ENCODE measurements at regions not wholly inside any gene's neighbourhood (a gene's known extent, or its start where the extent isn't known, plus 50 kb on each side); places are given as distances from the start of the nearest gene placed in this dataset.
"Not testable (repeated sequence)": the region's sequence is repeated elsewhere in the genome, so short reads cannot be mapped to it uniquely, and the experiment has no call there.

DNA sequence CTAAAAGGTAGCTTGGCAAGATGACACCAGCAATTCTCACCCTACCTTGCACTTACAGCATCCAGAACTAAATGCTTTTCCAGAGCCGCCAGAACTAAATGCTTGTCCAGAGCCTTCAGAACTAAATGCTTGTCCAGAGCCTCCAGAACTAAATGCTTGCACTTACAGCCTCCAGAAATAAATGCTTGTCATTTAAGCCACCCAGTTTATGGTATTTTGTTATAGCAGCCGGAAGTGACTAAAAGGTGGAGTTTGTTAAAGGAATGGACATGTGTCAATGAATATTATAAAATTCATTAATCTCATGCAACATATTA is 133.5 kb downstream of the GPX5 start:
- DNase-seq, result no peak

GRCh38 chr6:28661097-28661713 is 135.5 kb downstream of the GPX5 start:
- DNase-seq, result no peak

GRCh38 chr6:28664870-28665396 is 139.3 kb downstream of the GPX5 start:
- no peak for DNase-seq

- DNase-seq, result no peak
These were observed 147.7 kb downstream of the GPX5 start for GRCh38 chr6:28673417-28673786.

- DNase-seq, result peak; percentile 40
These were observed 148.3 kb downstream of the GPX5 start for GRCh38 chr6:28673787-28674671.

GRCh38 chr6:28675600-28675999 is 149.9 kb downstream of the GPX5 start:
- no peak for DNase-seq

GRCh38 chr6:28682542-28682941 is 156.9 kb downstream of the GPX5 start:
- DNase-seq, result no peak

DNA sequence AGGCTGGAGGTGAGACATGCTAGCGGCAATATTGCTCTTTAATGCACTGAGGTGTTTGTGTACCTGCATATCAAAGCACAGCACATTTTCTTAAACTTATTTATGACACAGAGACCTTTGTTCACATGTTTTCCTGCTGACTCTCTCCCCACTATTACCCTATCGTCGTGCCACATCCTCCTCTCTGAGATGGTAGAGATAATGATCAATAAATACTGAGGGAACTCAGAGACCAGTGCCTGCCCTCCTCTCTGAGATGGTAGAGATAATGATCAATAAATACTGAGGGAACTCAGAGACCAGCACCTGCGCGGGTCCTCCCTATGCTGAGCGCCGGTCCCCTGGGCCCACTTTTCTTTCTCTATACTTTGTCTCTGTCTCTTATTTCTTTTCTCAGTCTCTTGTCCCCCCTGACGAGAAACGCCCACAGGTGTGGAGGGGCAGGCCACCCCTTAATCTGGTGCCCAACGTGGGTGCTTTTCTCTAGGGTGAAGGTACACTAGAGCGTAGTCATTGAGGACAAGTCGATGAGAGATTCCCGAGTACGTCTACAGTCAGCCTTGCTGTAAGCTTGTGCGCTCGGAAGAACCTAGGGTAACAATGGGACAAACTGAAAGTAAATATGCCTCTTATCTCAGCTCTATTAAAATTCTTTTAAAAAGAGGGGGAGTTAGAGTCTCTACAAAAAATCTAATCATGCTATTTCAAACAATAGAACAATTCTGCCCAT is 157.4 kb downstream of the GPX5 start:
- not testable (repeated sequence) for DNase-seq

GRCh38 chr6:28683945-28684538 is 158.4 kb downstream of the GPX5 start:
- DNase-seq, result peak; percentile 18

DNA sequence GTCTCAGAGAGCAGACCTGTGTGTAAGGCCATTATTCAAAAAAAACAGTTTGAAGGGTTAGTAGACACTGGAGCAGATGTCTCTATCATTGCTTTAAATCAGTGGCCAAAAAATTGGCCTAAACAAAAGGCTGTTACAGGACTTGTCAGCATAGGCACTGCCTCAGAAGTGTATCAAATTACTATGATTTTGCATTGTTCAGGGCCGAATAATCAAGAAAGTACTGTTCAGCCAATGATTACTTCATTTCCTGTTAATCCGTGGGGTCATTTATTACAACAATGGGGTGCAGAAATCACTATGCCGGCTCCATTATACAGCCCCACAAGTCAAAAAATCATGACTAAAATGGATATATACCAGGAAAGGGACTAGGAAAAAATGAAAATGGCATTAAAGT is 160.3 kb downstream of the GPX5 start:
- DNase-seq, result not testable (repeated sequence)

DNA sequence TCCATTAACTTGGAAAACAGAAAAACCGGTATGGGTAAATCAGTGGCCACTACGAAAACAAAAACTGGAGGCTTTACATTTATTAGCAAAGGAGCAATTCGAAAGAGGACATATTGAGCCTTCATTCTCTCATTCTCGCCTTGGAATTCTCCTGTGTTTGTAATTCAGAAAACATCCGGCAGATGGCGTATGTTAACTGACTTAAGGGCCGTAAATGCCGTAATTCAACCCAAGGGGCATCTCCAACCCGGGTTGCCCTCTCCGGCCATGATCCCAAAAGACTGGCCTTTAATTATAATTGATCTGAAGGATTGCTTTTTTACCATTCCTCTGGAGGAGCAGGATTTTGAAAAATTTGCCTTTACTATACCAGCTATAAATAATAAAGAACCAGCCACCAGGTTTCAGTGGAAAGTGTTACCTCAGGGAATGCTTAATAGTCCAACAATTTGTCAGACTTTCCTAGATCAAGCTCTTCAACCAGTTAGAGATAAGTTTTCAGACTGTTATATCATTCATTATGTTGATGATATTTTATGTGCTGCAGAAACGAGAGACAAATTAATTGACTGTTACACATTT is 160.9 kb downstream of the GPX5 start:
- DNase-seq, result peak; percentile 24

GRCh38 chr6:28687309-28687981 is 161.8 kb downstream of the GPX5 start:
- not testable (repeated sequence) for DNase-seq

- DNase-seq, result not testable (repeated sequence)
These were observed 166.3 kb downstream of the GPX5 start for GRCh38 chr6:28691991-28692390.

DNA sequence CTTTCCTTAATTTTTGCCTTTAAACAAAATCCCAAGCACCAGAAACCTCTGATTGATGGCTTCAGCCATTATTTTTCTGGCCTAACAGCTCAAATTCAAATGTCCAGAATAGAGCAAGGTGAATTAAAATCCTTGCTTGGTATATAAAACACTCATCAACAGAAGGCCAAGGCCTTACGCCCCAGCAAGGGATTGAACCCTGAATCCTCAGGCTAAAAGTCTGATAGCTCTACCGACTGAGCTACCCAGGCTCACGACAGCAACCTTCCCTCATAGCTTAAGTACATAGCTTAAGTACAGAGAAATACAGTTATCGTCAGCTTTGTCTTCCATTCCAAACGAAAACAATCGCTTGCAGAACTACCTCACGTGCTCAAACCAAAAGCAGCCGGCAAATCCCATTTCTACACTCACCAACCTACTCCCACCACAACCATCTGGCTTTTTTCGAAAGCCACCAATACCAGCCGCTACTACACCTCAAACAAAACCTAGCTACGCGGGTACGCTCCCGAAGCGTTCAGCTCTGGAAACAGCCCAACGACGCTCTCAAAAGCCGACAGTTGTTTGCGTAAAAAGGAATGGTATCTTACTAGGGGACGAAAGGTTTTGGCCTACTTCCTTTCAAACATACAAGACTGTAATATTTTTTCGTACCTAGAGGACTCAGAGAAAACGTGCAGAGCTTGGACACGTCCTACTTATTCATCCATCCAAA is 167.5 kb downstream of the GPX5 start:
- no peak for DNase-seq

DNA sequence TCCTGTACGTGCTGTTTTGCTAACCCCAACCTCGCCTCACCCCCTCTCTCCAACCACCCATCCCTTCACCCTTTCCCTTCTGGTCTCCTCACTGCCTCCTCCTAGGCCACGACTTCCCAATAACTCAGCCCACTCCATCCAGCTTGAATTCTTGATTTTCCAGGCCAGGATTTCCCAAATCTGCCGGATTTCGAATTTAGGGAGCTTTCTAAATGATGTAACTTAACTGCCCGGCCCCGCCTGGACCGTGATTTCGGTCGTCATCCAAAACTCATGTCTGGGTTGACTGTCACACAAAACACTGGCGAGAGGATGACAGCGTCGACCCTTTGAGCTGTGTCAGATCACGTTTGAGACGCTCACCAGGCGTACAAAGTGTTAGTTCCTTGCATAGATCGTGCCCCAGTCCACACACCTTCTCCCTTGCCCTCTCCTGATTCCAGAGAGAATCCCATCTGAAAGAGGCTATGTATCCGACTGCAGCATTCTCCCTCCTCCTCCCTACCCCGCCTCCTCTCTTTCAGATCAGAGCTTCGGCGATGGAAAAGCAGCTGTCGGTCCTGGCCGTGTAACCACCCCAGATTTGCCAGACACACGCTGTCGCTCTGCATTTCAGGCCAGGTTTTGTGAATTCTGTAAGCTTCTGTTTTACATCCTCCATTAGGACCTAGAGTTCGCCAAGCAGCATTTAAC is 168.2 kb downstream of the GPX5 start:
- DNase-seq, result no peak

DNA sequence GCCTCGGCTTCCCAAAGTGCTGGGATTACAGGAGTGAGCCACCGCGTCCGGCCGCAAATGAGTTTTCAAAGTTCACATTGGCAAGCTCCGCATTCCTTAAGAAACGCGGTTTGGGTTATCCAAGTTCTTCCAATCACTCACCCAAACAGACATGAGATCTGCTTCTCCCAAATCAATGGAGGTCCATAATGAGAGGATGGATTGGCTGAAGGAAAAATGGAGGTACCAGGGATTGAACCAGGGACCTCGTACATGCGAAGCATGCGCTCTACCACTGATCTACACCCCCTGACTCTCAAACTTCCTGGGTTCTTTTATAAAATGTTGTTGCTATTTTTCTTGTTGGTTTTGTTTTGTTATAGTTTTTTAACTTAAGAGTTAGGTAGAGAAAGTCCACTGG is 170.0 kb downstream of the GPX5 start:
- no peak for DNase-seq

DNA sequence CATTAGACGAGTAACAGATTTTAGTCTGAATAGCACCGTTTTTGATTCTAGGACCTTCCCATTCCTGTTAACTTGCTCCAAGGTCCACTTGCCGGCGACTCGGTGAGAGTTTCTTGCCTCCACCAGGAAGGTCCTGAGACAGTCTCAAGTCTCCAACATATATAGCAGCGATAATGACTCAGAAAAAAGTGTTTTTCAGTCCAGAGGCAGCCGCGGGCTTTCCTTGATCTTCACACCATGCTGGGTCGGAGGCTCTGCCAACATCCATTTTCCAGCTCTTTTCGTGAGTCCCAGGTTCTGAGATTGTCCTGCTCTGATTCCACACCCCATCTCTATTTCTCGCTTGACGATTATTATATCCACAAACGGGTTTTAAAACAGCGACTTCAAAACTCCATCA is 170.5 kb downstream of the GPX5 start:
- DNase-seq, result no peak

DNA sequence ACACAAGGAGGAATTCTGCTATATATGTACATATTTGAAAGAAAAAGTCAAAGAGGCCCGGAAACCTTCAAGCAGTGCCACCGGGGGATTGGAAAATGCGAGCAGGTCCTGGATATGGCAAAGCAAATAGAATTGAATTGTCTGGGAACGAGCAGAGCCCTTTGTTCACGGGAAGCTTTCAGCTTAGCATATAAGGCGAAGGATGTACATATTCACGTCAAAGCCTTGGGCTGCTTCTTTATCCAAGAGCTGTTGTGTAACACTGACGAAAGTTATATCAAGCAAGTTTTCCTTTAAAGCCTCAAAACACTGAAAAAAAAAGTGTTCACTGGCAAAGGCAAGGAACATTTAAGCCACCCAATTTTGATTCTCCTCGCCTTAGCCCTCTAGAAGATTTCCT is 171.0 kb downstream of the GPX5 start:
- DNase-seq, result no peak

GRCh38 chr6:28707387-28708282 is 182.0 kb downstream of the GPX5 start:
- no peak for DNase-seq

Measured in activated naive CD4-positive, alpha-beta T cell treated with Interleukin-2 at 50 U/mL for 16 hours (primary cell).